Endothelial cell of umbilical vein (primary cell): ENCODE measurements at regions not wholly inside any gene's neighbourhood (a gene's known extent, or its start where the extent isn't known, plus 50 kb on each side); places are given as distances from the start of the nearest gene placed in this dataset.

Source experiments
- BruUV-seq: library from RNA; stranded (reverse); fragments of 400-500 nt; replicated peaks from 2 replicates; lab custom pipeline; 2021; lab: Mats Ljungman, UMichigan
- CTCF ChIA-PET: fragments of 300-600, 350-600 bp; sonication (Branson Sonifier 250); formaldehyde crosslinking; loops from one replicate; lab custom pipeline; 2021; ENCODE audit warnings: antibody characterized with exemption, inconsistent platforms; lab: Charles Lee
- POLR2A ChIA-PET: fragments of 300-600, 350-600 bp; sonication (Branson Sonifier 250); formaldehyde crosslinking; loops from one replicate; lab custom pipeline; 2021; ENCODE audit warnings: antibody characterized with exemption, inconsistent platforms; lab: Charles Lee
- DNase-seq: peaks from one replicate; pipeline ENCODE4 v3.0.0-alpha.2; 2011; ENCODE audit warnings: low read depth, low spot score
- FAIRE-seq: peaks from 2 replicates; lab custom pipeline; 2011; peaks lifted over from hg19 to GRCh38; lab: Jason Lieb, UNC
- H2AFZ ChIP-seq: 2 replicates; pipeline ENCODE4 v1.6.0; 2012; ENCODE audit warnings: low read depth, low read length, control low read depth, inconsistent platforms
- H3K27ac ChIP-seq: 2 replicates; pipeline ENCODE4 v1.5.1; 2011; ENCODE audit warnings: low read depth, mild to moderate bottlenecking, control low read depth, low read length, moderate library complexity; ENCODE audit not compliant: insufficient read depth
- H3K27me3 ChIP-seq, 2 experiments: 2 replicates each; pipeline versions ENCODE4 v1.6.0 to v1.6.1; 2011; ENCODE audit warnings: low read length in 2 of 2, mixed read lengths in 1 of 2; ENCODE audit not compliant: control insufficient read depth in 2 of 2, insufficient read depth in 2 of 2
- H3K36me3 ChIP-seq, 2 experiments: 2 replicates in 1 of 2; 3 replicates in 1 of 2; pipeline ENCODE4 v1.5.1; 2011; ENCODE audit warnings: low read length in 2 of 2, mild to moderate bottlenecking in 1 of 2, moderate library complexity in 1 of 2; ENCODE audit not compliant: control insufficient read depth in 2 of 2, insufficient read depth in 2 of 2; ENCODE audit errors: extremely low read depth in 1 of 2
- H3K4me1 ChIP-seq: 3 replicates; pipeline ENCODE4 v1.5.1; 2011; ENCODE audit warnings: mild to moderate bottlenecking, low read length; ENCODE audit not compliant: control insufficient read depth, insufficient read depth; ENCODE audit errors: extremely low read depth
- H3K4me2 ChIP-seq: 2 replicates; pipeline ENCODE4 v1.6.1; 2011; ENCODE audit warnings: low read length, control low read depth, mixed read lengths; ENCODE audit not compliant: insufficient read depth
- H3K4me3 ChIP-seq, 3 experiments: fragments of 200-600 bp in 1 of 3; sonication (generic), shearing (Covaris generic) in 1 of 3; replicated peaks in 1 of 3; 2 replicates each; pipeline ENCODE4 v1.5.1; 2011 to 2016; ENCODE audit warnings: control low read depth in 3 of 3, low read length in 3 of 3, mild to moderate bottlenecking in 2 of 3, inconsistent platforms in 1 of 3, low read depth in 1 of 3, moderate library complexity in 1 of 3; ENCODE audit not compliant: insufficient read depth in 1 of 3
- H3K79me2 ChIP-seq: 2 replicates; pipeline ENCODE4 v1.6.0; 2012; ENCODE audit warnings: low read length, inconsistent platforms; ENCODE audit not compliant: control insufficient read depth, insufficient read depth
- H3K9ac ChIP-seq: replicated peaks from 2 replicates; pipeline ENCODE3; 2011; ENCODE audit warnings: low read length, control low read depth; ENCODE audit not compliant: insufficient read depth; ENCODE audit errors: extremely low read depth
- H3K9me1 ChIP-seq: replicated peaks from 3 replicates; pipeline ENCODE4 v1.6.0; 2011; ENCODE audit warnings: mild to moderate bottlenecking, low read length; ENCODE audit not compliant: control insufficient read depth, insufficient read depth; ENCODE audit errors: extremely low read depth
- H3K9me3 ChIP-seq: replicated peaks from 2 replicates; pipeline ENCODE4 v1.5.1; 2012; ENCODE audit warnings: low read length, inconsistent platforms; ENCODE audit not compliant: control insufficient read depth, insufficient read depth
- H4K20me1 ChIP-seq: replicated peaks from 2 replicates; pipeline ENCODE3; 2011; ENCODE audit warnings: mild to moderate bottlenecking, low read length; ENCODE audit not compliant: control insufficient read depth, insufficient read depth; ENCODE audit errors: extremely low read depth
- EZH2 ChIP-seq: IDR thresholded peaks from 2 replicates; pipeline ENCODE4 v1.6.1; 2012; ENCODE audit warnings: borderline replicate concordance, low read depth, mild to moderate bottlenecking, moderate library complexity, low read length, inconsistent platforms; ENCODE audit not compliant: severe bottlenecking
- FOS ChIP-seq: IDR thresholded peaks from 2 replicates; pipeline ENCODE4 v1.6.1; 2011; ENCODE audit warnings: mild to moderate bottlenecking, low read length, moderate library complexity, borderline replicate concordance; ENCODE audit not compliant: insufficient read depth
- GATA2 ChIP-seq: IDR thresholded peaks from 2 replicates; pipeline ENCODE4 v1.7.0; 2011; ENCODE audit warnings: low read depth, mild to moderate bottlenecking, moderate library complexity, mixed read lengths, low read length; ENCODE audit not compliant: insufficient read length, insufficient read depth
- JUN ChIP-seq: IDR thresholded peaks from 2 replicates; pipeline ENCODE4 v1.6.1; 2011; ENCODE audit warnings: borderline replicate concordance, low read depth; ENCODE audit not compliant: insufficient read length, insufficient read depth
- MAX ChIP-seq: IDR thresholded peaks from 2 replicates; pipeline ENCODE4 v1.6.1; 2011; ENCODE audit not compliant: insufficient read depth, insufficient read length
- MYC ChIP-seq: IDR thresholded peaks from one replicate; pipeline ENCODE4 v1.6.1; 2011; ENCODE audit warnings: mild to moderate bottlenecking, low read depth, low read length
- POLR2A ChIP-seq: IDR thresholded peaks from 2 replicates; pipeline ENCODE4 v1.6.1; 2012; ENCODE audit warnings: low read depth, mild to moderate bottlenecking, control low read depth, low read length
- POLR2AphosphoS5 ChIP-seq: IDR thresholded peaks from 2 replicates; pipeline ENCODE4 v1.6.1; 2012; ENCODE audit warnings: low read depth, mild to moderate bottlenecking, control low read depth, low read length, moderate library complexity; ENCODE audit not compliant: insufficient read depth
- dilution Hi-C: fragments of 300-500 bp; cut with MboI; formaldehyde crosslinking; loops from one replicate; pipeline ENCODE4 v1.15.0; 2019; ENCODE audit warnings: low sequenced_read_pairs; ENCODE audit not compliant: extremely low pct_ligation_motif_present
- intact Hi-C: fragments of 100-400 bp; cut with micrococcal nuclease; formaldehyde crosslinking; loops from one replicate; pipeline ENCODE4 v1.10.0; 2022
- TF ChIP-seq, protein P1 (sequence below), 2 donors: IDR thresholded peaks; 1 replicate in 1 of 2; 2 replicates in 1 of 2; pipeline ENCODE4 v1.5.1; 2011; ENCODE audit warnings: low read length in 2 of 2, mild to moderate bottlenecking in 2 of 2, moderate library complexity in 2 of 2, control low read depth in 1 of 2, inconsistent platforms in 1 of 2, low read depth in 1 of 2; ENCODE audit not compliant: insufficient read depth in 1 of 2; ENCODE audit errors: extremely low read depth in 1 of 2

DNA sequence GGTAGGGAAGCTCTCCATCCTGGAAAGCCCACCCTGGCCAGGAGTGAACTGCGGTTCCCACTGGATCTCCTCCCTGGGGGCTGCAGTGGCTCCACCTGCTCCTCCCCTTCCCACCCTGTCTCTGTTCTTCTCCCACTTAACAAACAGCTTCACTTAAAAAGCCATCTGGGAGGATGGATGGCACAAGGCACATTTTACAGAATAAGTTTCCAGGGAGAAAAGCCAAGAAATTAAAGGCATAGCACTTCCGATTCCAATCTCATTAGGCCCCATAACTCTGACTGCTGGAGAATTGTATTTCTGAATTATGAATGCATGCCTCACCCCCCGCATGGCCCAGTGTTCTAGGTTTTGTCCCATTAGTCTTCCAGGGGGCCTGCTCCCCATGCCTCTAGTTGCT is 718.3 kb downstream of the PTPRU start:
- no peak for FAIRE-seq

GRCh38 chr1:29953961-29954360 is 717.6 kb downstream of the PTPRU start:
- Histone ChIP-seq H3K4me2 (no peak overlapping the region), H2AFZ (no peak overlapping the region), H3K9me1 (no peaks in the 10 kb centered on the region), H4K20me1 (no peaks in the 10 kb centered on the region), H3K9ac (no peak overlapping the region), H3K27me3 (no peaks in the 10 kb centered on the region), H3K79me2 (no peaks in the 10 kb centered on the region), H3K27ac (no peak overlapping the region), H3K9me3 (no peaks in the 10 kb centered on the region), H3K4me1 (no peaks in the 10 kb centered on the region), H3K4me3 (no peak overlapping the region), H3K36me3 (no peaks in the 10 kb centered on the region)
- TF ChIP-seq EZH2 (no peak), JUN (no peak), FOS (no peak), POLR2AphosphoS5 (no peak), POLR2A (no peak), MAX (no peak), MYC (no peak), GATA2 (no peak)
- TF ChIP-seq, protein P1, sequence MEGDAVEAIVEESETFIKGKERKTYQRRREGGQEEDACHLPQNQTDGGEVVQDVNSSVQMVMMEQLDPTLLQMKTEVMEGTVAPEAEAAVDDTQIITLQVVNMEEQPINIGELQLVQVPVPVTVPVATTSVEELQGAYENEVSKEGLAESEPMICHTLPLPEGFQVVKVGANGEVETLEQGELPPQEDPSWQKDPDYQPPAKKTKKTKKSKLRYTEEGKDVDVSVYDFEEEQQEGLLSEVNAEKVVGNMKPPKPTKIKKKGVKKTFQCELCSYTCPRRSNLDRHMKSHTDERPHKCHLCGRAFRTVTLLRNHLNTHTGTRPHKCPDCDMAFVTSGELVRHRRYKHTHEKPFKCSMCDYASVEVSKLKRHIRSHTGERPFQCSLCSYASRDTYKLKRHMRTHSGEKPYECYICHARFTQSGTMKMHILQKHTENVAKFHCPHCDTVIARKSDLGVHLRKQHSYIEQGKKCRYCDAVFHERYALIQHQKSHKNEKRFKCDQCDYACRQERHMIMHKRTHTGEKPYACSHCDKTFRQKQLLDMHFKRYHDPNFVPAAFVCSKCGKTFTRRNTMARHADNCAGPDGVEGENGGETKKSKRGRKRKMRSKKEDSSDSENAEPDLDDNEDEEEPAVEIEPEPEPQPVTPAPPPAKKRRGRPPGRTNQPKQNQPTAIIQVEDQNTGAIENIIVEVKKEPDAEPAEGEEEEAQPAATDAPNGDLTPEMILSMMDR (IDR thresholded peaks at IDR 0.05; ENCODE audit: extremely low read depth in 1 of 2, insufficient read depth in 1 of 2, low read depth in 1 of 2, low read length in 2 of 2) = no peak
- dilution Hi-C loops = no loop called here
- ChIA-PET POLR2A (no interaction called here), CTCF (no interaction called here)
- intact Hi-C loops = no loop called here
- DNase-seq (no peak), FAIRE-seq (no peak)
- no TSS peak for BruUV-seq

More for the DNA sequence above, 718.3 kb downstream of the PTPRU start:
- Histone ChIP-seq H3K9ac (no peak overlapping the region), H3K27ac (no peak overlapping the region), H3K9me1 (no peaks in the 10 kb centered on the region), H3K27me3 (no peaks in the 10 kb centered on the region), H3K4me3 (no peak overlapping the region), H3K4me2 (no peak overlapping the region), H4K20me1 (no peaks in the 10 kb centered on the region), H2AFZ (no peak overlapping the region), H3K9me3 (no peaks in the 10 kb centered on the region), H3K4me1 (no peaks in the 10 kb centered on the region), H3K79me2 (no peaks in the 10 kb centered on the region), H3K36me3 (no peaks in the 10 kb centered on the region)
- dilution Hi-C loops = no loop called here
- intact Hi-C loops = no loop called here
- CTCF ChIA-PET = no interaction called here
- POLR2A ChIA-PET = no interaction called here
- no TSS peak for BruUV-seq
- DNase-seq = no peak
- TF ChIP-seq GATA2 = no peak
- no peak for TF ChIP-seq MAX
- TF ChIP-seq, protein P1 (IDR thresholded peaks at IDR 0.05; ENCODE audit: extremely low read depth in 1 of 2, insufficient read depth in 1 of 2, low read depth in 1 of 2, low read length in 2 of 2) = no peak
- TF ChIP-seq JUN = no peak
- TF ChIP-seq EZH2 = no peak
- no peak for TF ChIP-seq POLR2AphosphoS5
